ENCODE measurements at regions not wholly inside any gene's neighbourhood (a gene's known extent, or its start where the extent isn't known, plus 50 kb on each side); places are given as distances from the start of the nearest gene placed in this dataset.

DNA sequence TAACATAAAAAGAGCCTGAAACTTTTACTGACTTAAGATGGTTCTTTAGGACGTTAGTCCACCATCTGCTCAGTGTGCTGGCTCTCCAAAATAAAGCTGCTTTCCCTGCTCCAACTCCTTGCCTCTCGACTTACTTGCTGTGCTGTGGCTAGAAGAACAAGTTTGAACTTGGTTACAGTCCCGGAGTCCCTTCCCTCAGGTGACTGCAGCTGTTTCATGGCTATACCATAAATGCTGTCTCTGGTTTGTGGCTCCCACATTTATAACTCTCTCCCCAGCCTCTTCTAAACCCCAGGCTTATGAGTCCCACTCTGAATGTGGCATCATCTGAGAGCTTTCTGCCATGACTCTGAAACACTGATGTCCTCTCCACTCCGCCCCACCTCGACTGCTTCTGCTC lies 166.2 kb upstream of the ADRA1D start:
- Histone ChIP-seq H4K20me1 (ENCODE audit: insufficient read depth, low read length) (no peaks in the 10 kb centered on the region), H3K27me3 (ENCODE audit: insufficient read depth, low read length, poor library complexity) (peaks cover 4% of the 10 kb centered on the region), H2AFZ (ENCODE audit: low read depth, low read length) (no peak overlapping the region), H3K79me2 (ENCODE audit: insufficient read depth, low read length) (no peaks in the 10 kb centered on the region), H3K4me1 (ENCODE audit: insufficient read depth, low read length) (no peaks in the 10 kb centered on the region), H3K4me3 (ENCODE audit: low read depth in 1 of 2, low read length in 2 of 2) (no peak overlapping the region), H3K9me3 (ENCODE audit: insufficient read depth, low read length, severe bottlenecking) (no peaks in the 10 kb centered on the region), H3K36me3 (ENCODE audit: insufficient read depth, low read length) (no peaks in the 10 kb centered on the region), H3K9ac (ENCODE audit: low read depth, low read length) (no peak overlapping the region), H3K4me2 (ENCODE audit: insufficient read depth, low read length) (no peak overlapping the region), H3K27ac (ENCODE audit: low read length) (no peak overlapping the region)
- TF ChIP-seq, protein P1, sequence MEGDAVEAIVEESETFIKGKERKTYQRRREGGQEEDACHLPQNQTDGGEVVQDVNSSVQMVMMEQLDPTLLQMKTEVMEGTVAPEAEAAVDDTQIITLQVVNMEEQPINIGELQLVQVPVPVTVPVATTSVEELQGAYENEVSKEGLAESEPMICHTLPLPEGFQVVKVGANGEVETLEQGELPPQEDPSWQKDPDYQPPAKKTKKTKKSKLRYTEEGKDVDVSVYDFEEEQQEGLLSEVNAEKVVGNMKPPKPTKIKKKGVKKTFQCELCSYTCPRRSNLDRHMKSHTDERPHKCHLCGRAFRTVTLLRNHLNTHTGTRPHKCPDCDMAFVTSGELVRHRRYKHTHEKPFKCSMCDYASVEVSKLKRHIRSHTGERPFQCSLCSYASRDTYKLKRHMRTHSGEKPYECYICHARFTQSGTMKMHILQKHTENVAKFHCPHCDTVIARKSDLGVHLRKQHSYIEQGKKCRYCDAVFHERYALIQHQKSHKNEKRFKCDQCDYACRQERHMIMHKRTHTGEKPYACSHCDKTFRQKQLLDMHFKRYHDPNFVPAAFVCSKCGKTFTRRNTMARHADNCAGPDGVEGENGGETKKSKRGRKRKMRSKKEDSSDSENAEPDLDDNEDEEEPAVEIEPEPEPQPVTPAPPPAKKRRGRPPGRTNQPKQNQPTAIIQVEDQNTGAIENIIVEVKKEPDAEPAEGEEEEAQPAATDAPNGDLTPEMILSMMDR (IDR thresholded peaks at IDR 0.05; ENCODE audit: borderline replicate concordance, extremely low read depth, low read length, poor library complexity, severe bottlenecking) = no peak
- TF ChIP-seq EZH2 (IDR thresholded peaks at IDR 0.05; ENCODE audit: borderline replicate concordance, low read depth, low read length, severe bottlenecking) = no peak
- DNase-seq = no peak
- no peak for ATAC-seq (ENCODE audit: insufficient read depth, low read depth)

DNA sequence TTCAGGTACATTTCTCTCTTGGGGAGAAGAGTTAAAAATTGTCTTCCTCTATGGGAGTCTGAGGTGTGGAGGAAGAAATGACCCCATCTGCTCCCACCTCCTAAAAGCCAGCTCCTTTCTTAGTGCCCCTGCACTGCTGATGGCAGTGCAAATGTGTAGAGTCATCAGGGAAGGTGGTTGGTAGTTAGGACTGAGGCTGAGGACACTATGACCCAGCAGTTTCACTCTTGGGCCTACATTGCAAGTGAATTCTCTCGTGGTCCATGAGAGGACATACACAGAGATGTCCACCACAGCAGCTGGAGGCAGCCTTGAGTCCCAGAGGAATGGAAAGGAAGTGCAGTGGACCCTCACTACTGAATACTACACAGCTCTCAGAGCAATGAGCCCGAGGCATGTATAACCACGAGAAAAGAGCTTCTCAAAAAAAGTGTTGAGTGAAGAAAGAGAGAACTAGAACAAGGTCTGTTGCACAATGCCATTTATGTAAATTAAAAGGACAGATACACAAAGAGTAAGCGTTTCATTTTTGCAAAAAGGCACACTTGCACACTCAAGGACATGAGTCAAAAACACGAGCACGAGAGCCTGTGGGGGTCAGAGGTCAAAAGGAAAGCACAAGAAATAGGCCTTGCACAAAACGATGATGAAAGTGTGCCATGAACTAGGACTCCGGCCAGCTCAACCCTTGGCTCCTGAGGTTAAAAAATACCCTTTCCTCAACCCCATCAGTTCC lies 164.4 kb upstream of the ADRA1D start:
- H3K4me2 ChIP-seq (ENCODE audit: insufficient read depth, low read length) = no peak overlapping the region
- DNase-seq = no peak
- no peaks in the 10 kb centered on the region for H3K79me2 ChIP-seq (ENCODE audit: insufficient read depth, low read length)
- H3K36me3 ChIP-seq (ENCODE audit: insufficient read depth, low read length) = no peaks in the 10 kb centered on the region
- H3K4me1 ChIP-seq (ENCODE audit: insufficient read depth, low read length) = no peaks in the 10 kb centered on the region
- no peak overlapping the region for H3K9ac ChIP-seq (ENCODE audit: low read depth, low read length)
- H3K4me3 ChIP-seq (ENCODE audit: low read depth in 1 of 2, low read length in 2 of 2) = no peak overlapping the region
- no peak overlapping the region for H2AFZ ChIP-seq (ENCODE audit: low read depth, low read length)
- H3K27me3 ChIP-seq (ENCODE audit: insufficient read depth, low read length, poor library complexity) = peaks cover 4% of the 10 kb centered on the region
- no peaks in the 10 kb centered on the region for H4K20me1 ChIP-seq (ENCODE audit: insufficient read depth, low read length)
- no peak overlapping the region for H3K27ac ChIP-seq (ENCODE audit: low read length)
- no peaks in the 10 kb centered on the region for H3K9me3 ChIP-seq (ENCODE audit: insufficient read depth, low read length, severe bottlenecking)
- TF ChIP-seq, protein P1 (IDR thresholded peaks at IDR 0.05; ENCODE audit: borderline replicate concordance, extremely low read depth, low read length, poor library complexity, severe bottlenecking) = no peak
- no peak for TF ChIP-seq EZH2 (IDR thresholded peaks at IDR 0.05; ENCODE audit: borderline replicate concordance, low read depth, low read length, severe bottlenecking)
- ATAC-seq (ENCODE audit: insufficient read depth, low read depth) = no peak

DNA sequence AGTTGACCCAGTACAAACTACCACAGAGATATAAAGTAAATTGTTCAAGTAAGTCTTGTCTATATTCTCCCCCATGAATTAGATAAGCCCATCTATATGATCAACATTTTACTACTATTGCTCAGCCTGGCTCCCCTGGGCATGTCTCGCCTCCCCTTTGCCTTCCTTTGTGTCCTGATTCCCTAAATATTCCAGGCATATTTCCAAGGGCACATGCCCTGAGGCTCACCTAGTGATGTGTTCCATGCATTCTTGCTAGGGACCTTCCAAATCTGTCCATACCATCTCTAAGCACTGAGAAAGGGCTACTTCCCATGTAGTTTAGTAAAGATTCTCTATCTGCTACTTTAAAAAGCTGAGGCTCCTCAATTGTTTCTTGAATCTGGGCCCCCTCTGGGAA lies 163.1 kb upstream of the ADRA1D start:
- no peaks in the 10 kb centered on the region for H3K9me3 ChIP-seq (ENCODE audit: insufficient read depth, low read length, severe bottlenecking)
- H3K27me3 ChIP-seq (ENCODE audit: insufficient read depth, low read length, poor library complexity) = peaks cover 4% of the 10 kb centered on the region
- H3K4me3 ChIP-seq (ENCODE audit: low read depth in 1 of 2, low read length in 2 of 2) = no peak overlapping the region
- H3K4me2 ChIP-seq (ENCODE audit: insufficient read depth, low read length) = no peak overlapping the region
- DNase-seq = no peak
- no peak overlapping the region for H3K27ac ChIP-seq (ENCODE audit: low read length)
- no peaks in the 10 kb centered on the region for H3K4me1 ChIP-seq (ENCODE audit: insufficient read depth, low read length)
- no peaks in the 10 kb centered on the region for H3K79me2 ChIP-seq (ENCODE audit: insufficient read depth, low read length)
- TF ChIP-seq, protein P1 (IDR thresholded peaks at IDR 0.05; ENCODE audit: borderline replicate concordance, extremely low read depth, low read length, poor library complexity, severe bottlenecking) = no peak
- TF ChIP-seq EZH2 (IDR thresholded peaks at IDR 0.05; ENCODE audit: borderline replicate concordance, low read depth, low read length, severe bottlenecking) = no peak
- no peak overlapping the region for H2AFZ ChIP-seq (ENCODE audit: low read depth, low read length)
- no peaks in the 10 kb centered on the region for H4K20me1 ChIP-seq (ENCODE audit: insufficient read depth, low read length)
- no peak overlapping the region for H3K9ac ChIP-seq (ENCODE audit: low read depth, low read length)
- no peak for ATAC-seq (ENCODE audit: insufficient read depth, low read depth)
- no peaks in the 10 kb centered on the region for H3K36me3 ChIP-seq (ENCODE audit: insufficient read depth, low read length)

All from DND-41 (cell line).